ENCODE measurements at regions not wholly inside any gene's neighbourhood (a gene's known extent, or its start where the extent isn't known, plus 50 kb on each side); places are given as distances from the start of the nearest gene placed in this dataset.

- Mint-ChIP-seq H3K27me3 (peaks cover 34% of the 10 kb centered on the region), H3K27ac (no peak overlapping the region), H3K9me3 (ENCODE audit: insufficient read depth) (peaks cover 6% of the 10 kb centered on the region), H3K4me3 (no peak overlapping the region), H3K4me1 (no peaks in the 10 kb centered on the region)
- Histone ChIP-seq H3K27ac (ENCODE audit: low read length in 2 of 2) (no peak overlapping the region), H3K79me2 (ENCODE audit: control insufficient read depth, insufficient read depth, low read length) (no peaks in the 10 kb centered on the region), H4K20me1 (ENCODE audit: control insufficient read depth, insufficient read depth, low read length, poor library complexity, severe bottlenecking) (no peaks in the 10 kb centered on the region), H3K9me3 (ENCODE audit: control extremely low read depth in 1 of 3, control insufficient read depth in 2 of 3, insufficient read depth in 1 of 3, low read length in 2 of 3) (peaks cover 0 to 33% (median 1%) of the 10 kb centered on the region in 3 donors), H2AFZ (ENCODE audit: insufficient read depth, low read depth, low read length, poor library complexity, severe bottlenecking) (no peak overlapping the region), H3K4me2 (replicated peaks; ENCODE audit: low read depth, low read length, poor library complexity, severe bottlenecking) (no peak overlapping the region), H3K4me1 (ENCODE audit: control insufficient read depth in 2 of 2, insufficient read depth in 2 of 2, low read length in 2 of 2) (no peaks in the 10 kb centered on the region), H3K36me3 (replicated peaks in 1 of 2; ENCODE audit: control extremely low read depth in 1 of 2, control insufficient read depth in 1 of 2, extremely low read depth in 1 of 2, insufficient read depth in 2 of 2, low read length in 1 of 2) (no peaks in the 10 kb centered on the region), H3K4me3 (ENCODE audit: control extremely low read depth in 1 of 5, extremely low read depth in 1 of 5, insufficient read depth in 1 of 5, low read depth in 2 of 5, low read length in 4 of 5) (no peak overlapping the region), H3K27me3 (replicated peaks in 1 of 4; ENCODE audit: control extremely low read depth in 1 of 4, control insufficient read depth in 3 of 4, insufficient read depth in 4 of 4, low read length in 3 of 4) (peaks cover 0 to 8% (median 5%) of the 10 kb centered on the region in 4 experiments), H3K9ac (ENCODE audit: low read length) (no peak overlapping the region)
- ChIA-PET CTCF (no interaction called here), POLR2A (no interaction called here)
- no peak for ATAC-seq (ENCODE audit: low read depth)
- TF ChIP-seq, protein P1, sequence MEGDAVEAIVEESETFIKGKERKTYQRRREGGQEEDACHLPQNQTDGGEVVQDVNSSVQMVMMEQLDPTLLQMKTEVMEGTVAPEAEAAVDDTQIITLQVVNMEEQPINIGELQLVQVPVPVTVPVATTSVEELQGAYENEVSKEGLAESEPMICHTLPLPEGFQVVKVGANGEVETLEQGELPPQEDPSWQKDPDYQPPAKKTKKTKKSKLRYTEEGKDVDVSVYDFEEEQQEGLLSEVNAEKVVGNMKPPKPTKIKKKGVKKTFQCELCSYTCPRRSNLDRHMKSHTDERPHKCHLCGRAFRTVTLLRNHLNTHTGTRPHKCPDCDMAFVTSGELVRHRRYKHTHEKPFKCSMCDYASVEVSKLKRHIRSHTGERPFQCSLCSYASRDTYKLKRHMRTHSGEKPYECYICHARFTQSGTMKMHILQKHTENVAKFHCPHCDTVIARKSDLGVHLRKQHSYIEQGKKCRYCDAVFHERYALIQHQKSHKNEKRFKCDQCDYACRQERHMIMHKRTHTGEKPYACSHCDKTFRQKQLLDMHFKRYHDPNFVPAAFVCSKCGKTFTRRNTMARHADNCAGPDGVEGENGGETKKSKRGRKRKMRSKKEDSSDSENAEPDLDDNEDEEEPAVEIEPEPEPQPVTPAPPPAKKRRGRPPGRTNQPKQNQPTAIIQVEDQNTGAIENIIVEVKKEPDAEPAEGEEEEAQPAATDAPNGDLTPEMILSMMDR (IDR thresholded peaks at IDR 0.05) = no peak
- no peak for TF ChIP-seq EZH2 (IDR thresholded peaks at IDR 0.05; ENCODE audit: borderline replicate concordance, insufficient read depth, low read depth, low read length, poor library complexity, severe bottlenecking)
- WGBS (ENCODE audit: insufficient coverage) = 94% methylated on average over 20 of the region's 21 CpGs
- intact Hi-C loops (cut with micrococcal nuclease) = no loop called here
- no peak for DNase-seq
These were observed 203.9 kb upstream of the C14orf180 start for GRCh38 chr14:104375551-104376201.

DNA sequence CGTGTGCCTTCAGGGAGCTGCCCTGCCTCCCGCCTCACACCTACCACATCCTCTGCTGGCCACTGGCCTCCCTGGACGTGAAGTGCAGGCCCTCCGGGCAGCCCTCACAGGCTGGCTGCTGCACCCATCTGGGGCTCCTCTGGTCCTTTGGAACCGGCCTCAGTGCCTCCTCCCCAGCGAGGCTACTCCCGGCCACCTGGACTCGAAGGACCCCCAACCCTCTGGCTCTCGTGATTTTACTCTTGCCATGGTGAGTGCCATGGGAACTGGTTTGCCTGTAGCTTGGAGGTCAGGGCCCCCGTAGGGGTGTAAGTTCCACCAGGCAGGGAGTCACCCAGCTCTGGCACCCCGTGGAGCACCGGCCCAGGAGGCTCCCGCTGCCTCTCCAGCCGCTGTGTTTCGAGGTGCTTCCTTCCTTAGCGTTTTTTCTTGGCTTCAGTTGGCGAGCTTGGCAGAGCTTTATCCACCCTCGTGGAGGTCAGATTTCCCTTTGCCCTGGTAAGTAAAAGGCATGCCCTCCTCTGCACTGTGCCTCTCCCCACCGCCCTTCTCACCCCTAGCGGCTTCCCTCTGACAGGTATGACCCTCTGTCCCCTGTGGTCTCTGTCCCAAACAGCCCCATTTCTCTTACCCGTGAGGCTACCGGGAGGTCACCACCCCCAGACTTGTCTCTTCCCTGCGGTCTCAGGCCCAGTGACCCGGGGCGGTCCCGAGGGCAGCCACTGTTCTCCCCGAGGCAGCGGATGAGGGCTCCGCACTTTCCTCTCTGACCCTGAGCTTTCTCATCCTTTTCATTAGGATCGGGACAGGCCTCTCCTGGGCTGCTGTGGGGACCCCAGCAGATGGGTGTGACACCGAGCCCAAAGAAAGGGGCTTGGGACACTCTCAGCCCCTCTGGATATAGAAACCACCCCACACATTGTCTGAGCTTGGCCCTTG, 203.1 kb upstream of the C14orf180 start:
- peaks cover 0 to 36% (median 6%) of the 10 kb centered on the region in 3 donors for H3K9me3 ChIP-seq (ENCODE audit: control extremely low read depth in 1 of 3, control insufficient read depth in 2 of 3, insufficient read depth in 1 of 3, low read length in 2 of 3)
- H3K4me2 ChIP-seq (replicated peaks; ENCODE audit: low read depth, low read length, poor library complexity, severe bottlenecking) = no peak overlapping the region
- H3K79me2 ChIP-seq (ENCODE audit: control insufficient read depth, insufficient read depth, low read length) = no peaks in the 10 kb centered on the region
- H3K4me1 ChIP-seq (ENCODE audit: control insufficient read depth in 2 of 2, insufficient read depth in 2 of 2, low read length in 2 of 2) = no peaks in the 10 kb centered on the region
- TF ChIP-seq EZH2 (IDR thresholded peaks at IDR 0.05; ENCODE audit: borderline replicate concordance, insufficient read depth, low read depth, low read length, poor library complexity, severe bottlenecking) = no peak
- TF ChIP-seq, protein P1 (IDR thresholded peaks at IDR 0.05) = no peak
- no peak overlapping the region for H3K4me3 ChIP-seq (ENCODE audit: control extremely low read depth in 1 of 5, extremely low read depth in 1 of 5, insufficient read depth in 1 of 5, low read depth in 2 of 5, low read length in 4 of 5)
- POLR2A ChIA-PET = no interaction called here
- ATAC-seq (ENCODE audit: low read depth) (no peak), DNase-seq (no peak)
- H4K20me1 ChIP-seq (ENCODE audit: control insufficient read depth, insufficient read depth, low read length, poor library complexity, severe bottlenecking) = no peaks in the 10 kb centered on the region
- peaks cover 0 to 13% (median 7%) of the 10 kb centered on the region in 4 experiments for H3K27me3 ChIP-seq (replicated peaks in 1 of 4; ENCODE audit: control extremely low read depth in 1 of 4, control insufficient read depth in 3 of 4, insufficient read depth in 4 of 4, low read length in 3 of 4)
- H3K4me3 Mint-ChIP-seq = no peak overlapping the region
- 85% methylated on average over 30 of the region's 31 CpGs for WGBS (ENCODE audit: insufficient coverage)
- no peak overlapping the region for H3K27ac ChIP-seq (ENCODE audit: low read length in 2 of 2)
- no peaks in the 10 kb centered on the region for H3K4me1 Mint-ChIP-seq
- no peaks in the 10 kb centered on the region for H3K36me3 ChIP-seq (replicated peaks in 1 of 2; ENCODE audit: control extremely low read depth in 1 of 2, control insufficient read depth in 1 of 2, extremely low read depth in 1 of 2, insufficient read depth in 2 of 2, low read length in 1 of 2)
- H3K27ac Mint-ChIP-seq = no peak overlapping the region
- intact Hi-C loops (cut with micrococcal nuclease) = no loop called here
- H3K9ac ChIP-seq (ENCODE audit: low read length) = no peak overlapping the region
- peaks cover 6% of the 10 kb centered on the region for H3K9me3 Mint-ChIP-seq (ENCODE audit: insufficient read depth)
- H2AFZ ChIP-seq (ENCODE audit: insufficient read depth, low read depth, low read length, poor library complexity, severe bottlenecking) = no peak overlapping the region
- peaks cover 42% of the 10 kb centered on the region for H3K27me3 Mint-ChIP-seq
- CTCF ChIA-PET = no interaction called here
